NB4 (cell line): ENCODE measurements at regions not wholly inside any gene's neighbourhood (a gene's known extent, or its start where the extent isn't known, plus 50 kb on each side); places are given as distances from the start of the nearest gene placed in this dataset.

Experiments used
- CTCF ChIP-seq: IDR thresholded peaks from one replicate; pipeline ENCODE4 v1.5.1; 2012; ENCODE audit warnings: low read depth, low read length
- MAX ChIP-seq: IDR thresholded peaks from 2 replicates; pipeline ENCODE4 v1.6.1; 2011; ENCODE audit warnings: low read depth, low read length
- MYC ChIP-seq: IDR thresholded peaks from 2 replicates; pipeline ENCODE4 v1.6.1; 2011; ENCODE audit warnings: low read depth, low read length
- POLR2A ChIP-seq: IDR thresholded peaks from 2 replicates; pipeline ENCODE4 v1.6.1; 2011; ENCODE audit warnings: mild to moderate bottlenecking; ENCODE audit not compliant: insufficient read length; ENCODE audit errors: extremely low read depth

- TF ChIP-seq CTCF, result no peak
- no peak for TF ChIP-seq POLR2A
- no peak for TF ChIP-seq MAX
- TF ChIP-seq MYC, result no peak
These were observed 87.1 kb upstream of the POU3F2 start for GRCh38 chr6:98747273-98747672.
